ENCODE measurements at regions not wholly inside any gene's neighbourhood (a gene's known extent, or its start where the extent isn't known, plus 50 kb on each side); places are given as distances from the start of the nearest gene placed in this dataset.

GRCh38 chr10:44589944-44590449 is 205.1 kb upstream of the CXCL12 start:
- H3K4me3 ChIP-seq (ENCODE audit: low read length) = no peak overlapping the region
- H3K27me3 ChIP-seq (ENCODE audit: control insufficient read depth, low read length) = no peaks in the 10 kb centered on the region
- H3K4me2 ChIP-seq (ENCODE audit: low read length) = no peak overlapping the region
- H4K20me1 ChIP-seq (ENCODE audit: control insufficient read depth, insufficient read depth, low read depth, low read length) = no peaks in the 10 kb centered on the region
- no peaks in the 10 kb centered on the region for H3K9me3 ChIP-seq (ENCODE audit: control insufficient read depth, insufficient read depth, low read length)
- no peaks in the 10 kb centered on the region for H3K36me3 ChIP-seq (ENCODE audit: control insufficient read depth, low read length)
- no peaks in the 10 kb centered on the region for H3K9me2 ChIP-seq (replicated peaks; ENCODE audit: control insufficient read depth, low read length)
- H3K79me2 ChIP-seq (ENCODE audit: control insufficient read depth, low read length) = no peaks in the 10 kb centered on the region
- H3K4me1 ChIP-seq (ENCODE audit: control insufficient read depth, low read length) = no peaks in the 10 kb centered on the region
- H3K27ac ChIP-seq (ENCODE audit: low read depth, low read length) = no peak overlapping the region
- TF ChIP-seq EZH2phosphoT487 (IDR thresholded peaks at IDR 0.05; ENCODE audit: borderline replicate concordance, low read length) (no peak), CTCF (IDR thresholded peaks at IDR 0.05; ENCODE audit: low read depth, low read length, poor library complexity, severe bottlenecking) (no peak)
- no peaks in the 10 kb centered on the region for H3F3A ChIP-seq (ENCODE audit: control insufficient read depth, insufficient read depth)

GRCh38 chr10:44591911-44592310 is 207.0 kb upstream of the CXCL12 start:
- no peak overlapping the region for H3K4me2 ChIP-seq (ENCODE audit: low read length)
- TF ChIP-seq CTCF (IDR thresholded peaks at IDR 0.05; ENCODE audit: low read depth, low read length, poor library complexity, severe bottlenecking) (no peak), EZH2phosphoT487 (IDR thresholded peaks at IDR 0.05; ENCODE audit: borderline replicate concordance, low read length) (no peak)
- H3K4me3 ChIP-seq (ENCODE audit: low read length) = no peak overlapping the region
- no peaks in the 10 kb centered on the region for H3K27me3 ChIP-seq (ENCODE audit: control insufficient read depth, low read length)
- H3K4me1 ChIP-seq (ENCODE audit: control insufficient read depth, low read length) = no peaks in the 10 kb centered on the region
- no peaks in the 10 kb centered on the region for H3K79me2 ChIP-seq (ENCODE audit: control insufficient read depth, low read length)
- no peaks in the 10 kb centered on the region for H3K9me3 ChIP-seq (ENCODE audit: control insufficient read depth, insufficient read depth, low read length)
- H4K20me1 ChIP-seq (ENCODE audit: control insufficient read depth, insufficient read depth, low read depth, low read length) = no peaks in the 10 kb centered on the region
- no peaks in the 10 kb centered on the region for H3K9me2 ChIP-seq (replicated peaks; ENCODE audit: control insufficient read depth, low read length)
- no peak overlapping the region for H3K27ac ChIP-seq (ENCODE audit: low read depth, low read length)
- no peaks in the 10 kb centered on the region for H3K36me3 ChIP-seq (ENCODE audit: control insufficient read depth, low read length)
- H3F3A ChIP-seq (ENCODE audit: control insufficient read depth, insufficient read depth) = no peaks in the 10 kb centered on the region

- H3K27me3 ChIP-seq (ENCODE audit: control insufficient read depth, low read length) = no peaks in the 10 kb centered on the region
- H3K9me2 ChIP-seq (replicated peaks; ENCODE audit: control insufficient read depth, low read length) = no peaks in the 10 kb centered on the region
- no peaks in the 10 kb centered on the region for H3K9me3 ChIP-seq (ENCODE audit: control insufficient read depth, insufficient read depth, low read length)
- no peaks in the 10 kb centered on the region for H4K20me1 ChIP-seq (ENCODE audit: control insufficient read depth, insufficient read depth, low read depth, low read length)
- TF ChIP-seq CTCF (IDR thresholded peaks at IDR 0.05; ENCODE audit: low read depth, low read length, poor library complexity, severe bottlenecking) (no peak), EZH2phosphoT487 (IDR thresholded peaks at IDR 0.05; ENCODE audit: borderline replicate concordance, low read length) (no peak)
- H3K4me2 ChIP-seq (ENCODE audit: low read length) = no peak overlapping the region
- H3K79me2 ChIP-seq (ENCODE audit: control insufficient read depth, low read length) = no peaks in the 10 kb centered on the region
- H3F3A ChIP-seq (ENCODE audit: control insufficient read depth, insufficient read depth) = no peaks in the 10 kb centered on the region
- no peak overlapping the region for H3K4me3 ChIP-seq (ENCODE audit: low read length)
- H3K27ac ChIP-seq (ENCODE audit: low read depth, low read length) = no peak overlapping the region
- no peaks in the 10 kb centered on the region for H3K4me1 ChIP-seq (ENCODE audit: control insufficient read depth, low read length)
- no peaks in the 10 kb centered on the region for H3K36me3 ChIP-seq (ENCODE audit: control insufficient read depth, low read length)
These were observed 209.1 kb upstream of the CXCL12 start for GRCh38 chr10:44593952-44594351.

Data from DOHH2 (cell line).